Adrenal gland (tissue), 5 donors: ENCODE measurements at regions not wholly inside any gene's neighbourhood (a gene's known extent, or its start where the extent isn't known, plus 50 kb on each side); places are given as distances from the start of the nearest gene placed in this dataset.

Experiments used
- CTCF ChIP-seq, 6 experiments: fragments of 450-650 bp in 4 of 6; fragments of 200-600 bp in 2 of 6; sonication (generic) in 1 of 6; IDR thresholded peaks; 1 replicate in 5 of 6; 2 replicates in 1 of 6; pipeline versions ENCODE4 v1.5.1 to v1.8.0; 2016 to 2021; ENCODE audit warnings: antibody characterized with exemption in 6 of 6, mild to moderate bottlenecking in 2 of 6, moderate library complexity in 1 of 6
- POLR2A ChIP-seq, 2 donors: fragments of 450-650 bp; IDR thresholded peaks; one replicate each; pipeline ENCODE4 v1.6.1; 2017; ENCODE audit warnings: antibody characterized with exemption in 2 of 2, mild to moderate bottlenecking in 2 of 2, moderate library complexity in 1 of 2
- donor health status: DM: no; HTN: no; CAD: no.

DNA sequence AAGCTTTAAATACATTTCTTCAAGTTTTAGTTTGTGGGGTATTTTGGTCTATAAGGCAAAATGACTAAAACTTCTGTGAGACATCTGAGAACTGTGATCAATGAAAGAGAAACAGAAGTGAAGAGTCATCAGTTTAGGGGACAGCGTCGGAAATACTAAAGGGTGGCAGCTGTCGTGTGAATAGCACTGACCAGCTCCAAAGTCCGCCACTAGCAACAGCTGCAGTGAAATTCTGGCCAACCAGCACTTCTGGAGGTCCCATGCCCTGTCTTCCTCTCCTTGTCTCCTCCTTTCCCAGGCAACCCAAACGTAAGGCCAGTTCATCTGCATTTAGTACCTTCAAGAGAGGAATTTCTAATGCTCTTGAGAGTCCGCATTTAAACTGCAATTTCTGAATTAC lies 87.5 kb downstream of the DACT2 start:
- no peak for TF ChIP-seq CTCF (IDR thresholded peaks at IDR 0.05)
- TF ChIP-seq POLR2A (IDR thresholded peaks at IDR 0.05): no peak
